AG04449 (cell line): ENCODE measurements at regions not wholly inside any gene's neighbourhood (a gene's known extent, or its start where the extent isn't known, plus 50 kb on each side); places are given as distances from the start of the nearest gene placed in this dataset.

Experiments used
- CTCF ChIA-PET: fragments of 350-600 bp; formaldehyde crosslinking; extraction: SDS; loops from one replicate; lab custom pipeline; 2021; ENCODE audit warnings: antibody characterized with exemption; lab: Yijun Ruan, JAX
- POLR2A ChIA-PET: fragments of 400-600, 350-600 bp; formaldehyde crosslinking; extraction: SDS; loops from one replicate; lab custom pipeline; 2020; ENCODE audit warnings: antibody characterized with exemption, inconsistent platforms; lab: Yijun Ruan, JAX
- DNase-seq: peaks from one replicate; pipeline ENCODE4 v3.0.0-alpha.2; 2010; ENCODE audit warnings: low read depth, low spot score
- H3K4me3 ChIP-seq: 2 replicates; pipeline ENCODE4 v1.5.1; 2011; ENCODE audit warnings: low read depth, mild to moderate bottlenecking, control low read depth, low read length
- TF ChIP-seq, protein P1 (sequence below): IDR thresholded peaks from one replicate; pipeline ENCODE4 v1.5.1; 2011; ENCODE audit warnings: mild to moderate bottlenecking, moderate library complexity, low read length, control low read depth, inconsistent platforms; ENCODE audit not compliant: insufficient read depth; ENCODE audit errors: missing control alignments

DNA sequence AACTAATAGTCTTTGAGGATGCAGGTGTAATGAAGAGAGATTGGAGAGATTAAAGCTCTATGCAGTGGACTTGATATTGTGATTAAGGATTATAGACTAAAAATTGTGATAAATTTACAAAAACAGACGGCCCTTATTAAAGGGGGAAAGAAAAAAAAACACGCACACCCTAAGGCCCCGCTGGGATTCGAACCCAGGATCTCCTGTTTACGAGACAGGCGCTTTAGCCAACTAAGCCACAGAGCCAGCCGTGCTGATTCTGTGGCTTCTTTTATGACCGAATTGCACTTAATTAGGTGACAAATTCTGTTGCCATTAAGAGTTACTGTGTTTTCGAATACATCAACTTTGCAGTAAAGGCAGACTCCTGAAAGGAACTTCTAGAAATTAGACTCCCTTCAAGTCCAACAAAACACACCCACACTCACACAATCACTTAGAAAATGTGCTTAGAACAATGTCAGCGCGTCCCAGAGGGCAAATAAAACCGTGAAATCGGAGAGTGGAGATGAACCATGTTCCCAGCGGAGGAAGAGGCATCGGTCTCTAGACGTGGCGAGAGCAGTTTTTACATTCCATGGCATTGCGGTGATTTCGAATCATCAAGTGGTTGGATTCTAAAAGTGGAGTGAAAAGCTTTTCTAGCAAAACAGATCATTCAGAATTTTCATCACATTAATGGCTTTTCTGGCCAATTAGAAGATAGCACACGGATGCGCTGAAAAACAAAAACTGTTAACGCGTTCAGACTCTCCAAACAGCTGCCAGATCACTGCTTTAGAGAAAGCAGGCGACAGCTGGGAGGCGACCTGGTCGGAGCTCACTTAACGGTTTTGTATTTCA is 122.6 kb downstream of the GPX5 start:
- ChIA-PET POLR2A (no interaction called here), CTCF (interaction anchor here (1.2 kb wide), 1 partner anchor 38 kb away, joined by 3 read pairs; no protein-coding TSS in a partner anchor)
- DNase-seq = peak; percentile 26
- TF ChIP-seq, protein P1, sequence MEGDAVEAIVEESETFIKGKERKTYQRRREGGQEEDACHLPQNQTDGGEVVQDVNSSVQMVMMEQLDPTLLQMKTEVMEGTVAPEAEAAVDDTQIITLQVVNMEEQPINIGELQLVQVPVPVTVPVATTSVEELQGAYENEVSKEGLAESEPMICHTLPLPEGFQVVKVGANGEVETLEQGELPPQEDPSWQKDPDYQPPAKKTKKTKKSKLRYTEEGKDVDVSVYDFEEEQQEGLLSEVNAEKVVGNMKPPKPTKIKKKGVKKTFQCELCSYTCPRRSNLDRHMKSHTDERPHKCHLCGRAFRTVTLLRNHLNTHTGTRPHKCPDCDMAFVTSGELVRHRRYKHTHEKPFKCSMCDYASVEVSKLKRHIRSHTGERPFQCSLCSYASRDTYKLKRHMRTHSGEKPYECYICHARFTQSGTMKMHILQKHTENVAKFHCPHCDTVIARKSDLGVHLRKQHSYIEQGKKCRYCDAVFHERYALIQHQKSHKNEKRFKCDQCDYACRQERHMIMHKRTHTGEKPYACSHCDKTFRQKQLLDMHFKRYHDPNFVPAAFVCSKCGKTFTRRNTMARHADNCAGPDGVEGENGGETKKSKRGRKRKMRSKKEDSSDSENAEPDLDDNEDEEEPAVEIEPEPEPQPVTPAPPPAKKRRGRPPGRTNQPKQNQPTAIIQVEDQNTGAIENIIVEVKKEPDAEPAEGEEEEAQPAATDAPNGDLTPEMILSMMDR = no peak
- peak overlapping the region; percentile 65 for H3K4me3 ChIP-seq

DNA sequence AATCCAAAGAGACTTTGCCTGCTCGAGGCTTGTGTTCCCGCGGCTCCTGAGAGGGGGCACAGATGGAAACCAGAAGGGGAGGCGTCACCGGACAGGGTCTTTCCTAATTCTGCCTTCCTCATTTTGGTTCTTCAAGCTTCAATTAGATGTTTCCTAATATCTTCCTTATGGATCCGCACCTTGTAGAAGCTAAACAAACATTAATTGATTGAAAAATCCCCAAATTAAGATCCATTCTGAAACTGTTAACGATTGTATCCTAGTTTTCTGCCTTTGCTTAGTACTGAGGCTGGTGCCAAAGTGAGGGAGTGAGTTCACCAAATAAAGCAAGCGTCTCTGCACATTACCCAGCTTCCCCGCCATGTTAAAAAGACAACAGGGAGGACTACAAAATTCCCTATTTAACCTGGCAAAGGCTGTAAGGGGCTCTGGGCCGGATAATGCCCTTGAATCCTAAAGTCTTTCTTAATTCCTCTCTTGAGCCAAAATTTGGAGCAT is 123.2 kb downstream of the GPX5 start:
- TF ChIP-seq, protein P1 = no peak
- CTCF ChIA-PET = interaction anchor here (1.2 kb wide), 1 partner anchor 38 kb away, joined by 3 read pairs; no protein-coding TSS in a partner anchor
- POLR2A ChIA-PET = interaction anchor here (0.6 kb wide), 1 partner anchor 978 kb away, joined by 3 read pairs; no protein-coding TSS in a partner anchor
- DNase-seq = no peak
- peak overlapping the region; percentile 65 for H3K4me3 ChIP-seq

DNA sequence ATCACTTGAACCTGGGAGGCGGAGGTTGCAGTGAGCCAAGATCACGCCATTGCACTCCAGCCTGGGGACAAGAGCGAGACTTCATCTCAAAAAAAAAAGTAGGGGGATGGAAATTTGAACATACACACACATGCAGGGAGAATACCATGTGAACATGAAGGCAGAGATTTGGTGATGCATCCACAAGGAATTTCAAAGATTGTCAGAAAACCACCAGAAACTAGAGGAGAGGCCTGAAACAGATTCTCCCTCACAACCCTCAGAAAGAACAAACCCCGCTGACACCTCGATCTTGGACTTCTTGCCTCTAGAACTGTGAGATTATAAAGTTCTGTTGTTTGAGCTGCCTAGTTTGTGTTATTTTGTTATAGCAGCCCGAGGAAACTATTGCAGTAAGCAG is 125.5 kb downstream of the GPX5 start:
- no peak for DNase-seq
- H3K4me3 ChIP-seq = no peak overlapping the region
- TF ChIP-seq, protein P1 = no peak
- CTCF ChIA-PET = no interaction called here
- POLR2A ChIA-PET = no interaction called here

DNA sequence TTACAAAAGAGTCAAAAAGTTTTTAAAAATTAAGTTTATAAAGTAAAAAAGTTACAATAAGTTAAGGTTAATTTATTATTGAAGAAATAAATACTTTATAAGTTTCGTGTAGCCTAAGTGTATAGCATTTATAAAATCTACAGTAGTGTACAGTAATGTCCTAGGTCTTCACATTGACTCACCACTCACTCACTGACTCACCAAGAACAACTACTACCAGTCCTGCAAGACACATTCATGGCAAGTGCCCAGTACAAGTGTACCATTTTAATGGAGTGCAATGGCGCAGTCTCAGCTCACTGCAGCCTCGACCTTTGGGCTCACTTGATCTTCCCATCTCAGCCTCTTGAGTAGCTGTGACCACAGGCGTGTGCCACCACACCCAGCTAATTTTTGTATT is 128.2 kb downstream of the GPX5 start:
- ChIA-PET CTCF (no interaction called here), POLR2A (no interaction called here)
- TF ChIP-seq, protein P1 = no peak
- H3K4me3 ChIP-seq = no peak overlapping the region
- no peak for DNase-seq

DNA sequence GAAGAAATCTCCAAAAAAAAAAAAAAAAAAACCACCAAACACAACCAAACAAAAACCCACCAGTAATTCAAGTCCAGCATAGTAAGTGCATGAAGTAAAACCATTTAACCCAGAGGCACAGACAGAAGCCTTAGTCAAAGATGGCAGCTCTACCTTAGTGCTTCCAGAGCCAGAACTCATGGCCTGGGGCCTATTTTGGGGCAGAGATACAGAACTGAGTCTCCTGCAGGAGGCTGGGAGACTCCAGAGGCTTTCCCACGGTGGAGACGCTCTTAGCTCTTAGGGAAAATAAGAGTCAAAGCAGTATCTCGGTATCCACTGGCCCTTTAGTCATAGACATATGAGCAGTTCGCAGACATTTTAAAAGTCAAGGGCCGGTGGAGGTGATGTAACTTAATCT is 129.5 kb downstream of the GPX5 start:
- TF ChIP-seq, protein P1 = no peak
- POLR2A ChIA-PET = no interaction called here
- CTCF ChIA-PET = no interaction called here

DNA sequence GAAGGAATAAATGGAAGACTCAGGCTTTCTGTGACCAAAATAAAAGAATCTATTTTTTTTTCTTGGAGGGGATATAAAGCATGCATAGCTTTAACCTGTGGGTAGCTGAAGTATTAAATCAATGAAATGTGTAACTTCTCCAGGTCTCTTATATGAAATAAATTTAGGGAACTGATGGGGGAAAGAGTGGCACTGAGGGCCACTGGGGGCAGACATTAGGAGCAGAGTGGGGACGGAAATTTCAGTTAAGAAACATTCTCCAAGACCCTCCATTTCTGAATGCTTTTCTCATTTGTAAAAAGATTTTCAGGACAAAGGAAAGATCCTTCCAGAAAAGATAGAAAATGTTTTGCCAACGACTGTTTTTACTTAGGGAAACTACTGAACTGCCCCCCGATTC is 131.0 kb downstream of the GPX5 start:
- H3K4me3 ChIP-seq = no peak overlapping the region
- POLR2A ChIA-PET = no interaction called here
- no peak for DNase-seq
- TF ChIP-seq, protein P1 = no peak
- CTCF ChIA-PET = no interaction called here

More for the DNA sequence above, 129.5 kb downstream of the GPX5 start:
- H3K4me3 ChIP-seq = no peak overlapping the region
- DNase-seq = no peak
